Gastroesophageal sphincter (tissue), 3 donors: ENCODE measurements at regions not wholly inside any gene's neighbourhood (a gene's known extent, or its start where the extent isn't known, plus 50 kb on each side); places are given as distances from the start of the nearest gene placed in this dataset.

Source experiments
- POLR2A ChIP-seq, 2 donors: fragments of 450-650 bp; IDR thresholded peaks; one replicate each; pipeline ENCODE4 v1.6.1; 2017; ENCODE audit warnings: antibody characterized with exemption in 2 of 2, mild to moderate bottlenecking in 2 of 2, moderate library complexity in 1 of 2
- POLR2AphosphoS5 ChIP-seq: sonication (generic); formaldehyde crosslinking; IDR thresholded peaks from one replicate; pipeline ENCODE4 v1.6.1; 2017; ENCODE audit warnings: antibody characterized with exemption
- TF ChIP-seq, protein P1 (sequence below), 4 experiments: fragments of 200-600 bp in 2 of 4; fragments of 450-650 bp in 2 of 4; sonication (generic) in 1 of 4; IDR thresholded peaks; one replicate each; pipeline ENCODE4 v1.5.1; 2017 to 2019; ENCODE audit warnings: antibody characterized with exemption in 4 of 4, mild to moderate bottlenecking in 2 of 4, moderate library complexity in 2 of 4

DNA sequence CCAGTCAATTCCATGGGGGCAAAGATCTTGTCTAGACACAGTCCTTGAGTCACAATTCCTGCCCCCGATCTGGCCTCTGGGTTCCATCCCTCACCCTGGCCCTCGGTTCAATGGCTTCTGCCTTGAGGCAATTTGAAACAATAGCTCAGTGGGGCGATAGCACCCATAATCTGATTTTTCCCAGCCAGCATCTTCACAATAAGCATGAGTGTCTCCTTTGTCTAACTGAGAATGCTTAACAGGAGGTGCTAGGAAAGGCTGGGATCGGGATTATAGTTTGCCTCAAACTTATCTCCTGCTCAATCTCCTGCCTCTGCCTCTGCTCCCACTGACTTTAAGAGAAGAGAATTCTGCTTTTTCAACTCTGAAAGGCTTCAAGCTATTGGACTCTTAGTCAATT lies 293.9 kb upstream of the PROX1 start:
- TF ChIP-seq POLR2AphosphoS5: no peak
- TF ChIP-seq, protein P1, sequence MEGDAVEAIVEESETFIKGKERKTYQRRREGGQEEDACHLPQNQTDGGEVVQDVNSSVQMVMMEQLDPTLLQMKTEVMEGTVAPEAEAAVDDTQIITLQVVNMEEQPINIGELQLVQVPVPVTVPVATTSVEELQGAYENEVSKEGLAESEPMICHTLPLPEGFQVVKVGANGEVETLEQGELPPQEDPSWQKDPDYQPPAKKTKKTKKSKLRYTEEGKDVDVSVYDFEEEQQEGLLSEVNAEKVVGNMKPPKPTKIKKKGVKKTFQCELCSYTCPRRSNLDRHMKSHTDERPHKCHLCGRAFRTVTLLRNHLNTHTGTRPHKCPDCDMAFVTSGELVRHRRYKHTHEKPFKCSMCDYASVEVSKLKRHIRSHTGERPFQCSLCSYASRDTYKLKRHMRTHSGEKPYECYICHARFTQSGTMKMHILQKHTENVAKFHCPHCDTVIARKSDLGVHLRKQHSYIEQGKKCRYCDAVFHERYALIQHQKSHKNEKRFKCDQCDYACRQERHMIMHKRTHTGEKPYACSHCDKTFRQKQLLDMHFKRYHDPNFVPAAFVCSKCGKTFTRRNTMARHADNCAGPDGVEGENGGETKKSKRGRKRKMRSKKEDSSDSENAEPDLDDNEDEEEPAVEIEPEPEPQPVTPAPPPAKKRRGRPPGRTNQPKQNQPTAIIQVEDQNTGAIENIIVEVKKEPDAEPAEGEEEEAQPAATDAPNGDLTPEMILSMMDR (IDR thresholded peaks at IDR 0.05): no peak
- no peak for TF ChIP-seq POLR2A (IDR thresholded peaks at IDR 0.05)
